Activated B cell treated with CpG ODN at 0.5 μM for 24 hours (primary cell): ENCODE measurements at regions not wholly inside any gene's neighbourhood (a gene's known extent, or its start where the extent isn't known, plus 50 kb on each side); places are given as distances from the start of the nearest gene placed in this dataset.

Experiments used
- ATAC-seq: fragments of 200-7000 bp; cut with Tn5 transposase; one replicate; pipeline ENCODE4 v1.10.0; 2021; ENCODE audit warnings: low read depth, mild to moderate bottlenecking, moderate library complexity
- CTCF ChIA-PET: fragments of 350-600 bp; sonication (Branson Sonifier 250); formaldehyde crosslinking; loops from one replicate; lab custom pipeline; 2021; ENCODE audit warnings: antibody characterized with exemption; lab: Charles Lee
- POLR2A ChIA-PET: fragments of 350-600 bp; sonication (Branson Sonifier 250); formaldehyde crosslinking; loops from one replicate; lab custom pipeline; 2021; ENCODE audit warnings: antibody characterized with exemption; lab: Charles Lee
- DNase-seq: peaks from one replicate; pipeline ENCODE4 v3.0.0; 2022
- H3K27ac Mint-ChIP-seq: one replicate; pipeline ENCODE4 v1.8.0; 2020; ENCODE audit warnings: mixed read lengths
- H3K27me3 Mint-ChIP-seq: one replicate; pipeline ENCODE4 v1.8.0; 2021; ENCODE audit warnings: mixed read lengths
- H3K36me3 Mint-ChIP-seq: one replicate; pipeline ENCODE4 v1.8.0; 2021; ENCODE audit warnings: low read depth, mixed read lengths
- H3K4me1 Mint-ChIP-seq: one replicate; pipeline ENCODE4 v1.8.0; 2021; ENCODE audit warnings: mixed read lengths
- H3K4me3 Mint-ChIP-seq: one replicate; pipeline ENCODE4 v1.8.0; 2020; ENCODE audit warnings: mild to moderate bottlenecking, mixed read lengths
- H3K9me3 Mint-ChIP-seq: one replicate; pipeline ENCODE4 v1.8.0; 2020; ENCODE audit warnings: mixed read lengths
- CTCF ChIP-seq: fragments of 200-600 bp; IDR thresholded peaks from one replicate; pipeline ENCODE4 v1.8.0; 2022; ENCODE audit warnings: antibody characterized with exemption, mild to moderate bottlenecking
- intact Hi-C: fragments of 100-400 bp; cut with micrococcal nuclease; formaldehyde crosslinking; loops from one replicate; pipeline ENCODE4 v1.15.1; 2024

DNA sequence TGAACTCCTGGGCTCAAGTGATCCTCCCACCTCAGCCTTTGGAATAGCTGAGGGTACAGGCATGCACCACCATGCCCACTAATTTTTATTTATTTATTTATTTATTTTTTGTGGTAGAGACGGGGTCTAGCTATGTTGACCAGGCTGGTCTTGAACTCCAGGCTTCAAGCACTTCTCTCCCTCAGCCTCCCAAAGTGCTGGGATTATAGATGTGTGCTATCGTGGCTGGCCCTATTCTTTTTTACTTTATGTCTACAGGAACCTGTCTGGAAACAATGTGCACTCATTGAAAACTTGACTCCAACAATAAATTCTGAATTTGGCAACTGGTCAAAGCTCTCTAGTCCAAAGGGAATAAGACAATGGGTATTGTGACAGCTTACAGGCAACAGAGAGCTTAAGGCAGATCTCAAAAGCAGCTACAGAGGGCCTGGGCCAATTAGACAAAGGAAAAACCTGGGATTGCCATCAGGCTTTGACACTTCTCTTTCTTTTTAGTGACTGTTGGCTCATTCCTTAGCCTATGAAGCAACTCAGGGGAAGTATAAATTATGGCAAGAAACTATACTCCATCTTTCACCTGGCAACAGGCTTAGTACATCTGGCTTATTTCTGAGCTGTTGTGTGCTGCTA is 55.1 kb upstream of the RAPGEF4 start:
- Mint-ChIP-seq H3K27me3 (no peaks in the 10 kb centered on the region), H3K9me3 (peaks cover 13% of the 10 kb centered on the region), H3K4me1 (no peaks in the 10 kb centered on the region), H3K27ac (no peak overlapping the region), H3K4me3 (no peak overlapping the region), H3K36me3 (no peaks in the 10 kb centered on the region)
- TF ChIP-seq CTCF = no peak
- ChIA-PET POLR2A (no interaction called here), CTCF (no interaction called here)
- no peak for DNase-seq
- intact Hi-C loops = no loop called here
- ATAC-seq = no peak

GRCh38 chr2:172685467-172685866 is 50.2 kb upstream of the RAPGEF4 start:
- no peak overlapping the region for H3K4me3 Mint-ChIP-seq
- ATAC-seq (no peak), DNase-seq (no peak)
- no peak overlapping the region for H3K27ac Mint-ChIP-seq
- ChIA-PET POLR2A (interaction anchor here (0.6 kb wide), 1 partner anchor 16 kb away, joined by 3 read pairs; no protein-coding TSS in a partner anchor), CTCF (no interaction called here)
- intact Hi-C loops = no loop called here
- no peaks in the 10 kb centered on the region for H3K27me3 Mint-ChIP-seq
- H3K9me3 Mint-ChIP-seq = peaks cover 14% of the 10 kb centered on the region
- no peak for TF ChIP-seq CTCF
- no peaks in the 10 kb centered on the region for H3K4me1 Mint-ChIP-seq
- no peaks in the 10 kb centered on the region for H3K36me3 Mint-ChIP-seq
